Esophagus muscularis mucosa (tissue), 3 donors: ENCODE measurements at regions not wholly inside any gene's neighbourhood (a gene's known extent, or its start where the extent isn't known, plus 50 kb on each side); places are given as distances from the start of the nearest gene placed in this dataset.

ENCODE experiments used
- POLR2A ChIP-seq: fragments of 450-650 bp; IDR thresholded peaks from one replicate; pipeline ENCODE4 v1.6.1; 2017; ENCODE audit warnings: antibody characterized with exemption, moderate library complexity, mild to moderate bottlenecking, low read depth
- TF ChIP-seq, protein P1 (sequence below), 3 experiments: fragments of 200-600 bp in 2 of 3; fragments of 450-650 bp in 1 of 3; sonication (generic) in 2 of 3; IDR thresholded peaks; one replicate each; pipeline ENCODE4 v1.5.1; 2017 to 2019; ENCODE audit warnings: antibody characterized with exemption in 3 of 3, mild to moderate bottlenecking in 2 of 3, moderate library complexity in 1 of 3

DNA sequence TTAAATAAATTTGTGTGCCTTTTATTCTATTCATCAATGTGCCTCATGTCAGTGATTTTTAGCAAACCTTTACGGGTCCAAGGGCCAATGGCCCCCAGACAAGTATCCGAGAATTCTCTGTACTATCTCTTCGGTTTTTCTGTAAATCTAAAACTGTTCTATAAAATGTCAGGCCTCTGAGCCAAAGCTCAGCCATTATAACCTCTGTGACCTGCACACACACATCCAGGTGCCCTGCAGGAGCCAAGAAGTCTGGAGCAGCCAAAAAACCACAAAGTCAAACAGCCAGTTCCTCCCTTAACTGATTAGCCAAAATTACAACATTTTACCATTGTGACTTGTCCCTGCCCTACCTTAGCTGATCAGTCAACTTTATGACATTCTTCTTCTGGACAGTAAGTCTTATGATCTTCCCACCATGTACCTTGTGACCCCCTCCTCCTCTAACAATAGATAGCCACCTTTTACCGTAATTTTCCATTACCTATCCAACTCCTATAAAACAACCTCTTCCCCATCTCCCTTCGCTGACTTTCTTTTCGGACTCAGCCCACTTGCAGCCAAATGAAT is 363.8 kb downstream of the SEMA3D start:
- TF ChIP-seq, protein P1, sequence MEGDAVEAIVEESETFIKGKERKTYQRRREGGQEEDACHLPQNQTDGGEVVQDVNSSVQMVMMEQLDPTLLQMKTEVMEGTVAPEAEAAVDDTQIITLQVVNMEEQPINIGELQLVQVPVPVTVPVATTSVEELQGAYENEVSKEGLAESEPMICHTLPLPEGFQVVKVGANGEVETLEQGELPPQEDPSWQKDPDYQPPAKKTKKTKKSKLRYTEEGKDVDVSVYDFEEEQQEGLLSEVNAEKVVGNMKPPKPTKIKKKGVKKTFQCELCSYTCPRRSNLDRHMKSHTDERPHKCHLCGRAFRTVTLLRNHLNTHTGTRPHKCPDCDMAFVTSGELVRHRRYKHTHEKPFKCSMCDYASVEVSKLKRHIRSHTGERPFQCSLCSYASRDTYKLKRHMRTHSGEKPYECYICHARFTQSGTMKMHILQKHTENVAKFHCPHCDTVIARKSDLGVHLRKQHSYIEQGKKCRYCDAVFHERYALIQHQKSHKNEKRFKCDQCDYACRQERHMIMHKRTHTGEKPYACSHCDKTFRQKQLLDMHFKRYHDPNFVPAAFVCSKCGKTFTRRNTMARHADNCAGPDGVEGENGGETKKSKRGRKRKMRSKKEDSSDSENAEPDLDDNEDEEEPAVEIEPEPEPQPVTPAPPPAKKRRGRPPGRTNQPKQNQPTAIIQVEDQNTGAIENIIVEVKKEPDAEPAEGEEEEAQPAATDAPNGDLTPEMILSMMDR (IDR thresholded peaks at IDR 0.05): no peak
- TF ChIP-seq POLR2A: no peak
